Forelimb muscle (tissue), 1 donor: ENCODE measurements at regions not wholly inside any gene's neighbourhood (a gene's known extent, or its start where the extent isn't known, plus 50 kb on each side); places are given as distances from the start of the nearest gene placed in this dataset.

Source experiments
- DNase-seq: peaks from one replicate; pipeline ENCODE4 v3.0.0-alpha.2; 2013; ENCODE audit warnings: low read depth

- no peak for DNase-seq
Measured at GRCh38 chr5:92418341-92418740, 1035.2 kb upstream of the ARRDC3 start.

DNA sequence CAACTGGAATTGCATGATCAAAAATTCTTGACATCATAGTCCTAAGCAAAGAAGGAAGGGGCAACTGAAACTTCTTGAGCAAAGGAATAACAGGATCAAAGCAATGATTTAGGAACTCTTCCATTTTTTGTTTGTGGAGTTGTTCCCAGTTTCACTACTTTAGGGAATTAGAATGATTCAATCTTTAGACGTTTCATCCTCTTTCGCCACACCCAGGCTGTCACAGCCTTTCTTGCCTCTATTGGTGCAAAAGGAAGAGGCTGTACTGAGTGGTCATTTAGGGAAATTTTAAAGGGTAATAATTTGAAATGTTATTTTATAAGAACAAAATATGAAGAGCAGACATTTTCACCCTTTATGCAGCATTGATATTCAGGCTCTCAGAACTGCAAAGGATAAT, 1026.0 kb upstream of the ARRDC3 start:
- DNase-seq = no peak

DNA sequence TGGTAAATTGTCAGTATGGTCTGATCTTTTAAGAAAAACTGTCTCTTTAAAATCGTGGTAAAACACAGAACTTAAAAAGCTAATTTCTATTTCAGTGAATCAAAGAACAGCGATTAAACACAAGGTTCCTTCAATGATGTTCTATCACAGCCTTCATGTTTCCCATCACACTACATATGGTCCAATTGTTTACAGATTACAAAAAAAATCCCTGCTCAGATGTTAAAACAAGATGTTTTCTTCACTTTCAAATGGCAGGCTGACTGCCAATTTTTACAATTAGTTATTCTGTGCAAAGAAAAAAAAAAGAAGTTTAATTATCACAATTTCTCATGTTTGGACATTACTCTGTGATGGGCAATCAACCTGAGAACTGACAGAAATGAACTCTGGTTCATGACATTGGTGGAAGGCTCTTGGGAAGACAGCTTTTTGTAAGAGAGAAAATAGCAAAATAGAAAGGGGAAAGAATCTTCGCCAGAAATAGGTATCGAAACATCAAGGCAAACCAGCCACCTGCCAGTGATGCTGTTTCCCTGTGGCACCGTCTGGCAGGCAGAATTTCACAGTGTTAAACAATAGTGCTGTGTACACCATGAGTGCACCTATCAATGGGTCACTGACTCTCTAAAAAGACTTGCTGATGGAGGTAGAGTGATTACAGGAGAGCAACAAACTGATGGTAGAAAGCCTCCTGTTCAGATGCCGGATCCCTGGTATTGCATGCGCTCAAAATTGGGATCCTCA, 1020.0 kb upstream of the ARRDC3 start:
- DNase-seq = no peak

DNA sequence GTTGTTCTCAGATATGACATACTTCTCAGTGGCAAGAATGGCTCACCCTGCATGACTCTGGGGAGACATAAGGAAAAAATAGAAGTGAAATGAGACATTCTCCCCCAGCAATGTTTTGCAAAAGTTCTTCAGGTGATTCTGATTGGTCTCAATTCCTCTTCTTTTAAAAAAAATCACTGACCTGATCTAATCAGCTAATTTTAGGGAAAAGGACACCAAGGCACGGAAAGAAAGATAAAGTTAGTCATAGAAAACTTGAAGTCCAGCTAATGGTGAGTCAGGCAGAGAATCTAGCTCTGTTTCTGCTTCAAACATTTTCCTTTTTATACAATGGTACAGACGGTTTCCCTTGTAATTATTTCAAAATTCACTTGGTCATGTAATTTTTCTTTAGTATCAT, 1018.9 kb upstream of the ARRDC3 start:
- no peak for DNase-seq

DNA sequence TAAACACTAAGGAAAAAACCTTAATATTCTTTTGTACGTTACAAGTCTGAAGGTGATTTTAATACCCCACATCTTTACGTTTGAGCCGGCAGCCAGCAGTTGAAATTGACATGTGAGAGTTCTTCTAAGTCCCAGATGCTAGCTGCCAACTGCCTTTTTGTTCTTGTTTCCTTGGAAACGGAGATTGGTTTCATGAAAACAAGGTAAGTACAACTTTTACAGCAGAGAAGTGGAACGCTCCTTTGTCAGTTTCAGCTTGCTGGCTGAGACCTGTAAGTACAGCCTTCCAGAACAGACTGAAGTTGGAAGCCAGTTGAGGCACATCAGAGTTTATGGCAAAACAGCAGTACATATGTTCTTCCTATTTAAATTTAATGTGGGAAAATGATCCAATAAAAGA, 1018.4 kb upstream of the ARRDC3 start:
- DNase-seq = no peak

GRCh38 chr5:92394936-92395335, 1011.8 kb upstream of the ARRDC3 start:
- DNase-seq = no peak

DNA sequence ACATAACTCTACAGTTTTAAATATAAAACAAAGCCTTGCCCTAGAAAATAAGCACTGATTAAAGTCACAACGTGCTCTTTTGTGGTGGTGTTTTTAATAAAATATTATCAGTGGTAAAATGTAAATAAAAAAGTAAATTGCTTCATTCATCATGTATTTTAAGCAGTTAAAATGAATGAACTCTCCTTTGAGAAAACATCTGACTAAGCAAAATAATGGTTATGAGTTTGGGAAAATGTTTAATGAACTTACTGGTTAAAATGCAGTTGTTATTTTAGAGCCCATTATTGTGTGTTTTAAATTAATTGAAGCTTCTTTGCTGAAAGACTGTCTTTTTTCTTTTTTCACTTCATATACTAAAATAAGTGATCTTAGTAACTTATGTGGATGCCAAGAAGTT, 1007.5 kb upstream of the ARRDC3 start:
- DNase-seq = no peak

DNA sequence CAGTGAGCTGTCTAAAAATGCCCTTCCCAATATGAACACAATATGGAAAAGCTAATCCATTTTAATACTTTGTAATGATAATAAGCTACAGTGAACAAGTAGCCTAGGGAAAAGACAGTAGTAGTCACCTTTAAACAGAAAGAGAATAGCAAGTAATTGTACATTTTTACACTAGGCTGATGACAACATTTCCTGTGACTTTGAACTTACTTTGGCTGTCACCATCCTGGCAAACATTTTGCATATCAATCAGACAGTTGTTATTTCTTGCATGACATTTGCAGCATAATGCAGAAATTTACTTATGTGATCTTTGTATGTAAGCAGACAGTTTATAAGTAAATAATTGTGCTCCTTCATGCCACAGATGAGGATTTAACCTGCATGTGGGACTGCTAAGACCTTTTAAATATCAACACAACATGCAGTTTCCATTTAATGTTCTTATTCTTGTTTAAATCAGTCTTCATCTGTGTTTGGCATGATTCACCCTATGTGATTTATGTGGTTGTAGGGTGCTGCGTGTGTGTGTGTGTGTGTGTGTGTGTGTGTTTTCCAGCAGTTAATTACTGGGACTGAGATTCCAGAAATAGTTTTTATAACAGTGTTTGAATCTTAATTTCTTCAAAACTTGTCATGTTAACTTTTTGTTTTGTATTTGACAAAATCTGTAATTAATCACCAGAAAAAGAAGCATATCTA, 997.1 kb upstream of the ARRDC3 start:
- no peak for DNase-seq

GRCh38 chr5:92378966-92379611, 996.0 kb upstream of the ARRDC3 start:
- no peak for DNase-seq

DNA sequence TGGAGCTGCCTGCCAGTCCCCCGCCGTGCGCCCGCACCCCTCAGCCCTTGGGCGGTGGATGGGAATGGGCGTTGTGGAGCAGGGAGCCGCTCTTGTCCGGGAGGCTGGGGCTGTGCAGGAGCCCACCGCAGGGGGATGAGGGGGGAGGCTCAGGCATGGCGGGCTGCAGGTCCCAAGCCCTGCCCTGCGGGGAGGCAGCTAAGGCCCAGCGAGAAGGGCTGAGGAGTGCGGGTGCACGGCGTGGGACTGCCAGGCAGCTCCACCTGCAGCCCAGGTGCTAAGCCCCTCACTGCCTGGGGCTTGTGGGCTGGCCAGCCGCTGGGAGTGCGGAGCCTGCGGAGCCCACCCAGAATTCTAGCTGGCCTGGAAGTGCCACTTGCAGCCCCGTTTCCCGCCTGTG, 991.7 kb upstream of the ARRDC3 start:
- no peak for DNase-seq

DNA sequence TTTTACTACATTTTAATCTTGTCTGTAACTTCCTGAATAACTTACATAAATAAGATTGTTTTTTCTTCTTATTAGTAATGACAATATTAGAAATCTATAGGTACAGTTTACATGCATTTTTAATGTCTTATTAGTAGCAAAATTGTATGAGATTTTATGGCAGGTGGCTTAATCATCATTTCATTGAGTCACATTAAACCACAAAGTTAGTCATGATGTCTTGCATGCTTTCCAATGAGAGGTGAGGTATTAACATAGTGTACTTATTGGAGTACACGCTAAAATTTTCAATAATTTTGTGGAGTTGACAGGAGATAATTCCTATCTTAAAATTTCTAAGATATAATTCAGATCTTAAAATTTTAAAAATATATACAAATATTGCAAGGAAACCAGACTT, 989.6 kb upstream of the ARRDC3 start:
- DNase-seq = no peak

DNA sequence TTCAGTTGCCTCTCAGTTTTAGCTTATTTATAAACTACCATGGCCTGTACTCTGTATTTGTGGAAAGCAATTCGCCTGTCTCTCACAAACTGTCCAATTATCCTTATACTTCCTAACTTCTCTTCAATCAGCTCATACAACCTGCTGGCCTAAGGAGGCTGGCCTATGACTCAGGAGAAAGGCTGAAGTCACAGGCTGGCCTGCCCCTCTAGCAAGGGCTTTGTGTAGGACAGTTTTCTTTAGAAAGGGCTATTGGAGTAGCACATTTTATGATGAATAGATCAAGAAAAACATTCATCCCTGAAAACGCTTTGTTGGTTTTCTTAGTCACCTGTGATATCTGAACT, 988.7 kb upstream of the ARRDC3 start:
- no peak for DNase-seq

DNA sequence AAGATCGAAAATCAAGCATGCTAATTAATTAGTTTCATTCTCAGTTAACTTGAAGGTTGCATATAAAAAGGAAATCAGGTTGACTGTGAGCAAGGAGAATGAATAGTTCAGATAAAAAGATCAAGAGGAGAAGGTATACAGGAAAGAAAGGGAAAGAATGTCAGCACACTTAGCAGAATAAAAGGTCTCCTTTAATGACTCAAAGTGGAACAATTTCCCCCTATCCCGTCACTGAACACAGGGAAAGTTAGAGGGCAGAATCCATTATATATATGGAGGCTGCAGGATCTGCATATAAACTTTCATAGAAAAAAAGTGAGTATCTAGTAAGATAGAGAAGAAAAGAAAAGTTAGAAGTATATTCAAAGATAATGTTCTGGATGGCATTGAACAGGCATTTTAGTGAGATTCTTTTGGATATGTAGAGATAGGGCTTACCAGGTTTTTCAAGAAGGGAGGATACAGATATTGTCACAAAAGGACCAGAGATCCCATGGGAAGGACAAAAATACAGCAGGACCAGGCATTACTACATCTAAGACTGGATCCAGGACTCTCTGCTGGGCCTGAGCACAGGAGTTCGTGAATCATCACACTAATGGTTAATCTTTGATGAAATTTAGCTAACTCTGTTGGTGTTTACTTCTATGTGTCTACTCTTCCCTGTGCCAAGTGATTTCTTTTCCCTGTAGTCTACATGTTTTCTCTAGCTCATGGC, 988.2 kb upstream of the ARRDC3 start:
- no peak for DNase-seq

DNA sequence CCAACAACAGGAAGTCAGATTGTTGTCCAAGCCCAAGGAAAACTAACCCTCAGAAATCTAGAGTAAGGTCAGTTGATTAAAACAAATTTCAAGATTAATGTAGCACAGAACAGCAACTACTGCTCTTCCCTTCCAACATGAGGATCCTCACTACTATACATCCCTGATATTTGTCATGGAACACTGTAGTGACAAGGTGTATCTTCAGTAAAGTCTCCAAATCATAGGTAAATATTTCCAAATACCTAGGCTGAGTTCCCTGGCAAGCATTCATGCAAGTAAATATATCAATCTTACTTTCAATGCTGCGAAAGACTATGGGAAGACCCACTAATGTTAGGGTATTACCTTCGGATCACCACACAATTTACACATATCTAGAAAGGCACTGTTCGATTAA, 986.9 kb upstream of the ARRDC3 start:
- DNase-seq = no peak

DNA sequence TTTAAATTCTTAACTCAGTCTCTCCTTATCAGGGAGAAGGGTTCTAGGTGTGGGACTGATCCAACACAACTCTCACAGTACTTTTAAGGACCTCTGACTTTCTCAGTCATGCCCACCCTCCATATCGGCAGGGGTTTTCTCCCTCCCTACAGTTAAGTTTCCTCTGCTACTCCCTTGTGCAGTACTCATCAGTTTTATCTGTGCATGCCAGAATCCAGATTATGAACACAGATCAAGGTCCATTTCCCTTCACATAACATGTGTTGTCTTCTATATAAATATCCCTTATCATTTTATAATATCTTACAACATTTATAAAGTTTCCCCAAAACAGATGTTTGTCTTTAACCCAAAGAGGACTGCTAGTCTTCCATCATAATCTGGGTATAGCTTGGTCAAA, 986.5 kb upstream of the ARRDC3 start:
- no peak for DNase-seq

GRCh38 chr5:92364986-92365550, 982.0 kb upstream of the ARRDC3 start:
- DNase-seq = peak; percentile 9

DNA sequence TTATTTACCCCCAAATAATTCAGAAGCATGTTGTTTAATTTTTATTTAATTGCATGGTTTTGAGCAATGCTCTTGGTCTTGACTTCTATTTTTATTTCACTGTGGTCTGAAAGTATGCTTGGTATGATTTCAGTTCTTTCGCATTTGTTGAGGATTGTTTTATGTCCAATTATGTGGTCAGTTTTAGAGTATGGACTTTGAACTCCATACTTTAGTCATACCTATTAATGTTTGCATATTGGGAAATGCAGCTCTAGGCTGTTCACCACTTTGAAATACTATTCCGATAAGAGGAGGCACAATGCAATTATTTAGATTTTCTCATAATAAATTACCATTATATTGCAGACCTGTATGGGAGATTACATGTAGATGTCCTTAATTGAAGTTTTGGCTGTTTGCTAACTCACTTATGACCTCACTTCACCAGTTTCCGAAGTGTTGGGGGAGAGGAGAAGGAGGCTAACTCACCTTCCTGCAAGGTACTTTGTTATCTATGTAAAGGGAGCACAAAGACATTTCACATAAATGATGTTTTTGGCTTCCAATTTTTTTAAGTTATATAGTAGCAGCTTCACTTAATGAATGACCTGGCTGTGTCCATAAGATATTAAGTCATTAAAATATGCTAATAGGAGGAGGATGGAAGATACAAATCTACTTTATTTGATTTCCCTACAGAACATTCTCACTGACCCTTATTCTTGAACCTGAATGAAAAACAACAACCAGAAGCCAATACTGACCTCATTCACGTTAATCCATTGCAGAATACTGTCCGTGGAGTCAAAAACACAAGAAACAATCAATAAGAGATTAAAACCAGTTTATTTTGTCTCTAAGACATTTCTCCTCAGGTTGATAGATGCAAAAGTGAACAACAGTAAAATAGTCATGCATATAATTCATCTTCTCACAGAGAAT, 970.3 kb upstream of the ARRDC3 start:
- DNase-seq = no peak

DNA sequence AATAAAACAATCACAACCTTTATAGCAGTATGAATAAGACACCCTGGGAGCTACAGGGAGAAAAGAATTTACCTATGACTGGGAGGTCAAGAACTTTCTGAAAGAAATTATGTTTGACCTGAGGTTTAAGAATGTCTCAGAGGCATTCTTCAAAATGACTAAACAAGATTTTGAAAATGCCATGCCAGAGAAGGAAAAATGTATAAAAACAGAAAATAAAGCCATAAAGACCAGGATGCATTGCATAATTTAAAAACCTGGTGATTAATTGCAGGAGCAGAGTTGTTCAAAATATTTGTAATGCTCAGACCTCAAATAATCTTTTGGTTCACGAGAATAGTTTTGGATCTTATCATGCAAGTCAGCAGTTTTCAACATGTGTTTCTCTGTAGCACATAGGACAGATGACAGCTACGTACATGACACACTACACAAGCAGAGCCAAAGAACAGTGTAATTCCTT, 954.7 kb upstream of the ARRDC3 start:
- DNase-seq = peak; percentile 4

GRCh38 chr5:92332039-92332438, 948.9 kb upstream of the ARRDC3 start:
- no peak for DNase-seq

- no peak for DNase-seq
Measured at GRCh38 chr5:92330365-92330764, 947.2 kb upstream of the ARRDC3 start.

DNA sequence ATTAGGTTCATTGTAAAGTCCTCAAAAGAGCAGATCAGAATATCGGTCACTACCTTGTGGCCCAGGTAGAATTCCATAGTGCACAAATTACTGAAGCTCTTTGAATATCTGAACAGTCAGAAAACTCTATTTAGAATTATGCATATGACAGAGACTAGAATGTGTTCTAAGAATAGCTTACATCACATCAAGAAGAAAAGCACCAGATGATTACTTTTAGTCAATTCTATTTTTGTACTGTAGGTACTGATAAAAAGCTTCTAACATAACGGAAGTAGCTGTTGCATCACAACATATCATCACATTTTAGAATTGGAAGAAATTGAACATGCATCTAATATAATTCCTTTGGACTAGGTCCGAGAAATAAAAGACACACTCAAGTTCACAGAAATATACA, 946.6 kb upstream of the ARRDC3 start:
- no peak for DNase-seq
